Common myeloid progenitor, CD34-positive (primary cell): ENCODE measurements at regions not wholly inside any gene's neighbourhood (a gene's known extent, or its start where the extent isn't known, plus 50 kb on each side); places are given as distances from the start of the nearest gene placed in this dataset.

Experiments
- CTCF ChIA-PET: fragments of 350-600 bp; sonication (Branson Sonifier 250); formaldehyde crosslinking; loops from one replicate; lab custom pipeline; 2021; ENCODE audit warnings: antibody characterized with exemption; lab: Charles Lee
- POLR2A ChIA-PET: fragments of 350-600 bp; sonication (Branson Sonifier 250); formaldehyde crosslinking; loops from one replicate; lab custom pipeline; 2021; ENCODE audit warnings: antibody characterized with exemption; lab: Charles Lee
- DNase-seq, 3 donors: peaks; one replicate each; pipeline versions ENCODE4 v3.0.0 to v3.0.0-alpha.2; 2013
- H3K27ac ChIP-seq, 2 experiments: 1 replicate in 1 of 2; 2 replicates in 1 of 2; pipeline ENCODE4 v1.7.0; 2013; ENCODE audit warnings: inconsistent platforms in 2 of 2, low read length in 2 of 2, mild to moderate bottlenecking in 2 of 2, low read depth in 1 of 2, moderate library complexity in 1 of 2; ENCODE audit not compliant: severe bottlenecking in 2 of 2, insufficient read depth in 1 of 2, poor library complexity in 1 of 2
- H3K27me3 ChIP-seq, 5 experiments: replicated peaks in 2 of 5; 1 replicate in 3 of 5; 2 replicates in 2 of 5; pipeline versions ENCODE4 v1.6.1 to v1.7.0; 2013; ENCODE audit warnings: low read length in 4 of 5, mild to moderate bottlenecking in 2 of 5, moderate library complexity in 2 of 5, inconsistent platforms in 1 of 5; ENCODE audit not compliant: insufficient read depth in 5 of 5, control insufficient read depth in 4 of 5
- H3K36me3 ChIP-seq, 4 experiments: 1 replicate in 2 of 4; 2 replicates in 2 of 4; pipeline versions ENCODE4 v1.6.1 to v1.7.0; 2013; ENCODE audit warnings: low read length in 3 of 4, control low read depth in 1 of 4, mild to moderate bottlenecking in 1 of 4; ENCODE audit not compliant: control insufficient read depth in 4 of 4, insufficient read depth in 4 of 4
- H3K4me1 ChIP-seq, 4 experiments: 1 replicate in 3 of 4; 2 replicates in 1 of 4; pipeline versions ENCODE4 v1.6.1 to v1.7.1; 2013; ENCODE audit warnings: low read length in 3 of 4, mild to moderate bottlenecking in 3 of 4, control low read depth in 1 of 4, inconsistent platforms in 1 of 4, moderate library complexity in 1 of 4; ENCODE audit not compliant: control insufficient read depth in 4 of 4, insufficient read depth in 4 of 4; ENCODE audit errors: control extremely low read depth in 1 of 4
- H3K4me3 ChIP-seq, 7 experiments: 1 replicate in 4 of 7; 2 replicates in 3 of 7; pipeline versions ENCODE4 v1.5.1 to v1.7.0; 2013; ENCODE audit warnings: mild to moderate bottlenecking in 7 of 7, low read length in 6 of 7, moderate library complexity in 6 of 7, inconsistent platforms in 2 of 7, low read depth in 2 of 7, control low read depth in 1 of 7; ENCODE audit not compliant: insufficient read depth in 4 of 7, control insufficient read depth in 1 of 7; ENCODE audit errors: extremely low read depth in 1 of 7
- H3K9me3 ChIP-seq, 5 experiments: 1 replicate in 4 of 5; 2 replicates in 1 of 5; pipeline versions ENCODE4 v1.6.1 to v1.7.1; 2013; ENCODE audit warnings: low read length in 4 of 5, mild to moderate bottlenecking in 2 of 5, inconsistent platforms in 1 of 5, low read depth in 1 of 5, moderate library complexity in 1 of 5; ENCODE audit not compliant: control insufficient read depth in 4 of 5, insufficient read depth in 2 of 5; ENCODE audit errors: control extremely low read depth in 1 of 5
- WGBS: methylation state at CpG from one replicate; pipeline ENCODE4 v1.1.5; 2013; ENCODE audit not compliant: insufficient coverage; 5-methylcytosine and 5-hydroxymethylcytosine counted together

DNA sequence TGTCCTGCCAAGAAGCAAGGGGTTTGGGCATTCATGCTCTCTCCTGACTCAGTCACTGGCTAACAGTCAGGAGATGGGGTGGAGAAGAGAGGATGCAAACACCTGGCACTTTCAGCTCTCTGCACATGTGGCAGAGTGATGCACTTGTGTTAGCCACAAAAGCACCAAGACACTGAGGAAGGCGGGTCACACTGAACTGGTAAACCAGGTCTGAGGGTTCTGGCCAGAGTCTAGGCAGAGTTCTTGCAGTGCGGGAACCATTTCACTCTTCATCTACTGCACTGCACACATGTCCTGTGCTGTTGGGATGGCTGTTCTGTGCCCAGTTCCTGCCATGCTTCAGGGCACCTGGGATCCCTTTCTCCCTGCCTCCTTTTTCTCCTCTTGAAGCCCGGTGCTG lies 157.1 kb upstream of the GDNF start:
- H3K4me1 ChIP-seq: no peaks in the 10 kb centered on the region
- no peaks in the 10 kb centered on the region for H3K36me3 ChIP-seq
- WGBS: 95% methylated on average over 2 of the region's 3 CpGs
- H3K27ac ChIP-seq: no peak overlapping the region
- ChIA-PET POLR2A (no interaction called here), CTCF (no interaction called here)
- DNase-seq: no peak
- H3K4me3 ChIP-seq: no peak overlapping the region
- peaks cover 0 to 5% (median 2%) of the 10 kb centered on the region in 5 experiments for H3K27me3 ChIP-seq
- H3K9me3 ChIP-seq: no peaks in the 10 kb centered on the region

DNA sequence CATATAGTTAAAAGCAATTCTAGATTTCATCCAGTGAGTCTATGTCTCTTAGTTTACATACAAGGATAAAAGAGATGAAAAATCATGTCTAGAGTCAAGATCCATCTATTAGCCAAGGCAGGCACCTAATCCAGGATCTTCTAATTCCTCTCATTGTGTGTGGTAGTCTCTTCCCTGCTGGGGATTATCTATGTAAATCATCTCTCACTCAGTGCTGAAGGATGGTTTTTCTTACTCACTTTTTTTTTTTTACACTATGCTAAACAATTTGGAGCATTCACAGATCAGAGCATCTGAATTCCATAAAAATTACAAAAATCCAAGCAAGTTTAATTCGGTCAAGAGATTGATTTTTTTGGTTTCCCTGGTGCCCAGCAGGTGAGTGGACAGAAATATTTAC lies 154.9 kb upstream of the GDNF start:
- H3K36me3 ChIP-seq: no peaks in the 10 kb centered on the region
- H3K9me3 ChIP-seq: no peaks in the 10 kb centered on the region
- no peaks in the 10 kb centered on the region for H3K4me1 ChIP-seq
- no peak for DNase-seq
- 71% methylated on average over 1 of the region's 1 CpG for WGBS
- no peak overlapping the region for H3K4me3 ChIP-seq
- H3K27me3 ChIP-seq: peaks cover 0 to 5% (median 2%) of the 10 kb centered on the region in 5 experiments
- ChIA-PET CTCF (interaction anchor here (0.7 to 0.9 kb wide), 2 partner anchors 70 to 198 kb away, joined by 3 read pairs; no protein-coding TSS in a partner anchor), POLR2A (no interaction called here)
- no peak overlapping the region for H3K27ac ChIP-seq

DNA sequence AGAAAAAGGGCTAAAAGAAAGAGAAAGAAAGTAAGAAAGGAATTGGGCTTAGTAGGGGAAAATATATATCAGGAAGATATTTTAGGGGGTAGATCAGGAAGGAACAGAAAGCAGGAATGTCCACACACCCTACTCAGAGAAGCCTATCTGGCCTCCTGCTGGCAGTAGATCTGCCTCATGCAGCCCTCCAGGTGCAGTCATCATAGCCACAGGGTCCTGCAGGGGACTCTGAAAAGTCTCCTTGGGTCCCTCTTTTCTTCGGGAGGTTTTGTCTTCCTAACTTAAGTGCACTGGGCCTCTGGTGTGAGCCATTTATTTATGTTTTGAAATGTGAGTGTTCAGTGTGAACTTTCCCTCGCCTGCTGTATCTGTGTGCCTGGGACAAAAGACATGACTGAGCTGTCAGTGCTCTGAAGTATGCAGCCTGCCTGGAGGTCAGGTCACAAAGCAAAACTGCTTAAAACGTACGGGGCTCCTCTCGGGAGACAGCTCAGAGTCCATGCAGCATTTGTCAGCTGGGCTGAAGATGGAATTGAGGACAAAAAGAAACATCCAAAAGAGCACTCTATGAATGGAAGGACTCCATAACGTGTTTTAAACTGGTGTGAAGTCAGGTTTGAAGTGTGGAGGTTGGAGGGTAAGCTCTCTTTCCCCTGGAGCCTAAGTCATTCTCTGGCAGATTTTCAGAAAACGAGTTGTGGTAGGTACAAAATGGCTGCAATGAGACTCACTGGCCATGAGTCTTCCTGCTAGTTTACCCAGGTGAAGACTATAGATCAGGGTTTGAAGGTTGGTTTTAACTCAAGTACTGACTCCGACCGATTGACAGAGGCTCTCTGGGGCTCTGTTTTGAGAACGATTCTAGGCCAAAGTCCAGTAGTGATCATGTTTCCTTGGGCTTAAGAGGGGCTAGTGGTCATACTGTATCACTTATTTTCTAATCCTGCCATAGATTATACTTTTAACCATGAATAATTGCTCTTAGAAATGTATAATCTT lies 151.8 kb upstream of the GDNF start:
- 90% methylated on average over 4 of the region's 10 CpGs for WGBS
- H3K4me1 ChIP-seq: no peaks in the 10 kb centered on the region
- H3K27ac ChIP-seq: no peak overlapping the region
- H3K4me3 ChIP-seq: no peak overlapping the region
- ChIA-PET CTCF (no interaction called here), POLR2A (no interaction called here)
- H3K36me3 ChIP-seq: no peaks in the 10 kb centered on the region
- peaks cover 0 to 3% (median 0%) of the 10 kb centered on the region in 5 experiments for H3K27me3 ChIP-seq
- DNase-seq: no peak
- no peaks in the 10 kb centered on the region for H3K9me3 ChIP-seq

DNA sequence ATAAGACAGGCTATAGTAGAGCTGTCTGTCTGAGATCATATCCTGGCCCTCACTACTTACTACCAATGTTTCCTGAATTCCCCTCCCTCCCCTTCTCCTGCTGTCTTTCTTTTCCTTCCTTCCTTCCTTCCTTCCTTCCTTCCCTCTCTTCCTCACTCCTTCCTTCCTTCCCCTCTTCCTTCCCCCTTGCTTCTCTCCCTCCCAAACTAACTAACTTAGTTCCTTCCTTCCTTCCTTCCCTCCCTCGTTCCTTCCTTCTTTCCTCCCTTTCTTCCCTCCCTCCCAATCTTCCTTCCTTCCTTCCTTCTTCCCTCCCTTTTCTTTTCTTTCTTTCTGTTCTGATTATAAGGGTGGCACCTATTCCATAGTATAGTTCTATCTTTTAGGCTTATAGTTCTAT lies 150.0 kb upstream of the GDNF start:
- Histone ChIP-seq H3K4me3 (no peak overlapping the region), H3K36me3 (no peaks in the 10 kb centered on the region), H3K9me3 (no peaks in the 10 kb centered on the region), H3K4me1 (no peaks in the 10 kb centered on the region), H3K27ac (no peak overlapping the region), H3K27me3 (peaks cover 0 to 5% (median 0%) of the 10 kb centered on the region in 5 experiments)
- CTCF ChIA-PET: no interaction called here
- no peak for DNase-seq
- POLR2A ChIA-PET: no interaction called here
- 60% methylated on average over 1 of the region's 1 CpG for WGBS

DNA sequence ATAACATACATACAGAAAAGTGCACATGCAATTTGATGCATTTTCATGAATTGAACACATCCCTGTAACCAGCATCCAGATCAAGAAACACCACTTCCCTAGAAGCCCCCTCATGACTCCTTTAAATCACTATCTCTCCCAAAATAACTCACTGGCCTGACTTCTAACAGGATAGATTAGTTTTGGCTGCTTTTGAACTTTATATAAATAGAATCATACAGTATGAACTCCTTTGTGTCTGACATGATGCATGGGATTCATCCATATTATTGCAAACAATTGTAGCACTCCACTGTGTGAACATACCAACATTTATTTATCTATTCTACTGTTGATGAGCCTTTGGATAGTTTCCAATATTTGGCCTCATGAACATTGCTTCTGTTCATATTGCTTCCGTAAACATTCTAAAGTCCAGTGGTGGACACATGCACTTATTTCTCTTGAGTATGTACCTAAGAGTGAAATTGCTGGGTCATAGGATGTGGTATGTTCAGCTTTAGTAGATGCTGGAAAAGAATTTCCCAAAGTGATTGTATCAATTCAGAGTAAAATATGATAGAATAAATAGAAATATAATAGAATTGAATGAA lies 148.7 kb upstream of the GDNF start:
- POLR2A ChIA-PET: no interaction called here
- no peak for DNase-seq
- no peak overlapping the region for H3K4me3 ChIP-seq
- H3K4me1 ChIP-seq: no peaks in the 10 kb centered on the region
- H3K27me3 ChIP-seq: peaks cover 0 to 5% (median 0%) of the 10 kb centered on the region in 5 experiments
- H3K9me3 ChIP-seq: no peaks in the 10 kb centered on the region
- WGBS: 83% methylated on average over 1 of the region's 1 CpG
- H3K36me3 ChIP-seq: no peaks in the 10 kb centered on the region
- CTCF ChIA-PET: no interaction called here
- H3K27ac ChIP-seq: no peak overlapping the region

DNA sequence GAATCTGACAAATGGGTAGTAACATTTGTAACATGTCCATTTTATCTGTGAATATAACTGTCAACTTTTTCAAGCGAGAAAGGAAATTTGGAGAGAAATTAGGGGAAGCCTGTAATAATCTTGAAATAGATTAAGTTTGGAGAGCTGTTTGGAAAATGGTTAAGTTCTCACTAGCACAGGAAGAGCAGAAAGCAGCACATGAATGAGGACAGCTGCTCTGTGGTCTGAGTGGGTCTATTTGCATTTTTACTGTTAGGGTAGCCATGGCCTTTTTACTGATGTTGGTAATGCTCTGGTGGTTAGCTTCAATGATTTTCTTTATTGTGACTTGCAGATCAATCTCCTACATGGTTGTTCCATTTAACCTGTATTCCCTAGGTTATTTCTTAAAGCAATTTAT lies 144.5 kb upstream of the GDNF start:
- CTCF ChIA-PET: no interaction called here
- DNase-seq: no peak
- 100% methylated on average over 1 of the region's 1 CpG for WGBS
- H3K4me3 ChIP-seq: no peak overlapping the region
- H3K27me3 ChIP-seq: peaks cover 0 to 4% (median 0%) of the 10 kb centered on the region in 5 experiments
- peaks cover 0 to 10% (median 0%) of the 10 kb centered on the region in 5 experiments for H3K9me3 ChIP-seq
- H3K36me3 ChIP-seq: no peaks in the 10 kb centered on the region
- POLR2A ChIA-PET: no interaction called here
- no peaks in the 10 kb centered on the region for H3K4me1 ChIP-seq
- no peak overlapping the region for H3K27ac ChIP-seq

DNA sequence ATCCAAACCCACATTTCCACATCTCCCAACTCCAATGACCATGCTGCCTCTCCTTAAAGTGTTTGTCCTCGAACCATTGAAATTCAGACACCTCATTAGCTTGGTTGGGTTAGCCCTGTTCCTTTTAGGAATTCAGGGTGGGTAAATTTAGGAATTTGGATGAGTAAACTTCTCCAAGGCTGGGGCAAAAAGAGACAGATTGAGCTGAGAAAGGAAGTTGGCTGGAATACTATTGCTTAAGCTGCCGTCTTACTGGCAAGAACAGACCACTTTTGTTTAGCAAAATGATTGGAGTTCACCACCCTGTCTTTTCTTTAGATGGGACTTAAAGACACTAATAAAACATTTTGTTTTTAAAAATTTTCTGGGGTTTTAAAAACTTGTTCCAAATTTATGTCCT lies 143.6 kb upstream of the GDNF start:
- no peaks in the 10 kb centered on the region for H3K4me1 ChIP-seq
- no peaks in the 10 kb centered on the region for H3K36me3 ChIP-seq
- no peak overlapping the region for H3K27ac ChIP-seq
- peaks cover 0 to 4% (median 0%) of the 10 kb centered on the region in 5 experiments for H3K27me3 ChIP-seq
- ChIA-PET CTCF (no interaction called here), POLR2A (no interaction called here)
- 100% methylated on average over 1 of the region's 2 CpGs for WGBS
- no peak for DNase-seq
- H3K4me3 ChIP-seq: no peak overlapping the region
- peaks cover 0 to 13% (median 0%) of the 10 kb centered on the region in 5 experiments for H3K9me3 ChIP-seq
